NCI-H345 treated with DMSO at 0.1 percent for 48 hours (cell line): ENCODE measurements at regions not wholly inside any gene's neighbourhood (a gene's known extent, or its start where the extent isn't known, plus 50 kb on each side); places are given as distances from the start of the nearest gene placed in this dataset.
"Not testable (repeated sequence)": the region's sequence is repeated elsewhere in the genome, so short reads cannot be mapped to it uniquely, and the experiment has no call there.

Experiments
- DNase-seq: peaks from one replicate; lab custom pipeline; 2025; ENCODE audit not compliant: unreplicated experiment; lab: John Stamatoyannopoulos, UW

DNA sequence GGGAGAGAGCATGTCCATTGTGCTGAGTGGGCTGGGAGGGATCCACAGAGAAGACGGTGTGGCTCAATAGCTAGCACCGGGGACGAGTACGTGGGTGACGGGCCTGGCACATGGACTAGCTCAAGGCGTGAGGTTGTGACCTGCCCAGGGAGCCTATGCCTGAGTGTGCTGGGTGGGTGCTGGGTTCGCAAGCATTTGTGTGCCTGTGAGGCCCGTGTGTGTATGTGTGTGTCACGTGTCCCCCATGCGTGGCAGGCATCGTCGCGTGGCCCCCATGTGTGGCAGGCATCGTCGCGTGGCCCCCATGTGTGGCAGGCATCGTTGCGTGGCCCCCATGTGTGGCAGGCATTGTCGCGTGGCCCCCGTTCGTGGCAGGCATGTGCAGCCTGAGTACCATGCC lies 109.2 kb downstream of the TMEM121 start:
- DNase-seq = no peak

DNA sequence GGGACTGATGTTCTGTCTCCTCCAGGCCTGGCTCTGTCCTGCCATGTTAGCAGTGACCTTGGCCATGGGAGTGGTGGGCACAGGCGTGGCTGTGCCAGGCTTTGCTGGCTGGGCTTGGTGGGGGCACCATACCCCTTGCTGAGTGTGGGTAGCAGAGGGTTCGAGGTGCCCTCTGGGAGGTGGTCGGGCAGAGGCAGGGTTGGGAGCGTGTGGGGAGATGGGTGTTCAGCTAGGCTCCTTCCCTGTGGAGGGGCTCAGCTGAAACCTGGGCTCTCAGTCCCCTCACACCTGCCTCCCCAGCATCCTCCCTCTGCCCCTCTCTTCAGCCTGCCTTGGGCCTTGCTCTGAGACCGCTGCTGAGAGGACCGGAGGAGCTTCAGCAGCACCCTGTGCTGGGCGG lies 109.6 kb downstream of the TMEM121 start:
- DNase-seq = not testable (repeated sequence)

DNA sequence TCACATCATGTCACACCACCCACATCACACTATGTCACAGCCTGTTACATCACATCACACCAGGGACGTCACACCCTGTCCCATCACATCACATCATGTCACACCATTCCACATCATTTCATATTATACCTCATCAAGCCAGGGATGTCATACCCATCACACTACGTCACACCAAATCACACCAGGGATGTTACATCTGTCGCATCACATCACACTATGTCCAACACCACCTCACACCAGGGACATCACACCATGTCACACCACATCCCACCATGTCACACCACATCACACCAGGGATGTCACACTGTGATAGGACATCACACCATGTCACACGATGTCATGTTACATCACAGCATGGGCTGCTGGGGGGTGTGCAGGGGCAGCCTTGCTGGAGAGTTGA lies 110.6 kb downstream of the TMEM121 start:
- no peak for DNase-seq

DNA sequence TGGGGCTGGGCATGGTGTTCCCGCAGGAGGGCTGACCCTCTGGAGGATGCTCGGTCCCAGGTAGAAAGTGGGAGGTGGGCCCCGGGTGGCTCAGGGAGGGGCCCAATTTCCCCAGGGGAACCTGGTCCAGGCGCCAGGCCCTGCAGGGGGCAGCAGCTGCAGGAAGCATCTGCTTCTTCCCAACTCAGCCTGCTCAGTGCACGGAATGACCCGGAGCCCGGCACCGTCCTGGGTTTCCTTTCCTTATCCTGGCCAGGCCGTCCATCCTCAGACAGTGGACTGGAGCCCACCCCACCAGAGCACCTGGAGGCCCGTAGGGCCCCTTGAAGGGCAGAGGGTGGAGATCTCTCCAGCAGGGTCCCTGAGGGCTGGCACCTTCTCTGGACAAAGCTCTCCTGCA lies 111.0 kb downstream of the TMEM121 start:
- DNase-seq = not testable (repeated sequence)

DNA sequence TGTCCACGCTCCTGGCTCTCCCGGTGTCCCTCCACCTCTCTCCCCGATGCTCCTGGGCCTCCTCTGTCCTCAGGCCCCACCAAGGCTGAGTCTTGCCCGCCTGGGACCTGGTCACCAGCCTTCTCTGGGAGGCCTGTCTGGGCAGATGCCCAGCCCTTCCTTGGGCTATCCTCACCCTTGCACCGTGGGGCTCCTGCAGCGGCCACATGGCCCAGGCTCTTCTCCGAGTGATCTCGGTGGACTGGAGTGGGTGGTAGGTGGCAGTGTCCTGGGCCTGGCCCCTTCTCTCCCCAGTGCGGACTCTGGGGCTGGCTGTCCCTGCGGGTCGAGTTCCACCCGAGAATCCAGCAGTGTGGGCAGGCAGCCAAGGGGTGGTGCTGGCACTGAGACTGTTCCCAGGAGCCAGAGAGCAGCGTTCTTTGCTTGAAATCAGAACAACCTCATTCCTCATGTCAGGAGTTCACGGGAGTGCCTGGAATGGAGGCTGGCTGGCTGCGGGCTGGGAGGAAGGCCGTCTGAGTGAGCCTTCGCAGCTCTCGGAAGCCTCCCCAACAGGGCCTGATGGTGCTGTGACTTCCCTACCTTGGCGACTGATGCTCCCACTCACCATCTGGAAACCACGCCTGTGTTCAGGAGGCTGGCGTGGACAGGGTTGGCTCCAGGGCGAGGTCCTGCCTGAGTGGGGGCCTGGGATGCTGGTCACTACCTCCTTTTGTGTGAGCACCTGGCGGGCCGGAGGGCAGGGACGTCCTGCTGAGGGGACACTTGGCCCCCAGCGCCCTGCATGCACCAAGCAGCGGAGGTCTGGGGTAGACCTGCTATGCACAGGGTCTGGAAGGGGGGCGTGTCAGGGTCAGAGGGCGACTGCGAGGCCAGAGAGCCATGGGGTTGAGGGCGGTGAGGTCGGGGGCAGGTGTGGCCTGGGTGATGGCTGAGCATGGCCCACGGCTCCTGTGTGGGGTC lies 113.9 kb downstream of the TMEM121 start:
- not testable (repeated sequence) for DNase-seq

DNA sequence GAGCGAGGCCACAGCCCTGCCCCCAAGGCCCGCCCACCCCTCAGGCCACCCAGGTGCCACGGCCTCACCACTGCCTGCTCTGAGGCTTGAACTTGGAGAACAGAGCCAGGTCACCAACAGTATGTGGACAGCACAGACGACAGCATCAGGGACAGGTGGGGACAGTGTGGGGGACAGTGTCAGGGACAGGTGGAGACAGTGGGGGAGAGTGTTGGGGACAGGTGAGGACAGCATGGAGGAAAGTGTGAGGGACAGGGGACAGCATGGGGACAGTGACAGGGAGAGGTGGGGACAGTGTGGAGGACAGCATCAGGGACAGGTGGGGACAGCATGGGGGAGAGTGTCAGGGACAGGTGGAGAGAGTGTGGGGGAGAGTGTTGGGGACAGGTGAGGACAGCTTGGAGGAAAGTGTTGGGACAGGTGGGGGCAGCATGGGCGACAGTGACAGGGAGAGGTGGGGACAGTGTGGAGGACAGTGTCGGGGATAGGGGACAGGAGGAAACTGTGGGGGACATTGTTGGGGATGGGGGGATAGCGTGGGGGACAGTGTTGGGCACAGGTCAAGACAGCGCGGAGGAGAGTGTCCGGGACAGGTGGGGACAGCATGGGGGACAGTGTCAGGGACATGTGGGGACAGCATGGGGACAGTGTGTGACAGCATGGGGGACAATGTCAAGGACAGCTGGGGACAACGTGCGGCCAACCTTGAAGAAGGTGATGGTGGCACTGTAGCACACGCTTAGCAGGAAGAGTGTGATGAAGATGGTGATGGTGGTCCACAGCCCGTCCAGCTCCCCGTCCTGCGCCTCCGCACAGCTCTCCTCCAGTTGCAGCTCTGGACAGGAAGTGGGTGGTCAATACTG lies 114.9 kb downstream of the TMEM121 start:
- no peak for DNase-seq

DNA sequence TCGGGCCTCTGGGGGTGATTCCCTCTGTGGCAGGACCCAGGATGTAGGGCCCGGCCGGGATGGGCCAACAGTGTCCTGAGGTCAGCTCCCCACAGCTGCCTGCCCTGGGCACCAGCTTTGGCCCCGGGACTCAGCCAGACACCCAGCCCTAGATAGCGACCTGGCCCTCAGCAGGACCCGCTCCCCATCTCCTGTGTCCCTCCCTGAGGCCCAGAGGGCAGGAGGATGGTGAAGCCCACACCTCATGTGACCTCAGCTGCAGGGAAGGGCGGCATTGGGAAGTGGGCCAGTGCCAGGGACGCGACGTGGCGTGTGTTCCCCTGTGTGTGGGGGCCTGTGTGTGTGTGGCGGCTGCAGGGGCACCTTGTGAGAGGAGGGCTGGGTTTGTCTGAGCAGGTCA lies 115.6 kb downstream of the TMEM121 start:
- DNase-seq = not testable (repeated sequence)

DNA sequence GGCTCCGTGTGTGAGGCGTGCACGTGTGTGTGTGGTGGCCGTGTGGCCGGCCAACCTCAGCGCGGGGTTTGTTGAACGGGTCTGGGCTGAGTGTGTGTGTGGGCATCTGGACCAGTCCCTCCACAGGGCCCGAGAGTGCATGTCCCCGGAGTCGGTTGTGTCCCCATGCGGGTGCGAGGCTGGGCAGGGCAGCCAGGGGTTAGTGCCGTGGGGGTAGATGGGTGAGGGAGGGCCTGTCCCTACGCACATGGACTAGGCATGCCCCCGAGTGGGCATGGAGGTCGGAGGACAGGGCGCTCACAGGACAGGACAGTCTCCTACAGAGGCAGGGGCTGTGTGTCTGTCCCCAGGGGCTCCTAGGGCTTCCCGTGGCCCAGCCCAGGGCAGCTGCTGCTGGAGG lies 116.1 kb downstream of the TMEM121 start:
- DNase-seq = not testable (repeated sequence)

DNA sequence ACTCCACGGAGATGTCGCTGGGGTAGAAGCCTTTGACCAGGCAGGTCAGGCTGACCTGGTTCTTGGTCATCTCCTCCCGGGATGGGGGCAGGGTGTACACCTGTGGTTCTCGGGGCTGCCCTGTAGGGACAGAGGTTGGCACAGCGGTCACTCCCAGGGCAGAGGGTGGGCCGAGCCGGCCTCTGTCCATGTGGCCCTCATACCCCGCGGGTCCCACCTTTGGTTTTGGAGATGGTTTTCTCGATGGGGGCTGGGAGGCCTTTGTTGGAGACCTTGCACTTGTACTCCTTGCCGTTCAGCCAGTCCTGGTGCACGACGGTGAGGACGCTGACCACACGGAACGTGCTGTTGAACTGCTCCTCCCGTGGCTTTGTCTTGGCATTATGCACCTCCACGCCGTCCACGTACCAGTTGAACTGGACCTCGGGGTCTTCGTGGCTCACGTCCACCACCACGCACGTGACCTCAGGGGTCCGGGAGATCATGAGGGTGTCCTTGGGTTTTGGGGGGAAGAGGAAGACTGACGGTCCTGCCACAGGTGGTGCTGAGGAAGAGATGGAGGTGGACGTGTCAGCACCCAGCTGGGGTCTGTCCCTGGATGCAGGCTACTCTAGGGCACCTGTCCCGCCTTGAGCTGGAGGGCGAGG lies 117.1 kb downstream of the TMEM121 start:
- not testable (repeated sequence) for DNase-seq

DNA sequence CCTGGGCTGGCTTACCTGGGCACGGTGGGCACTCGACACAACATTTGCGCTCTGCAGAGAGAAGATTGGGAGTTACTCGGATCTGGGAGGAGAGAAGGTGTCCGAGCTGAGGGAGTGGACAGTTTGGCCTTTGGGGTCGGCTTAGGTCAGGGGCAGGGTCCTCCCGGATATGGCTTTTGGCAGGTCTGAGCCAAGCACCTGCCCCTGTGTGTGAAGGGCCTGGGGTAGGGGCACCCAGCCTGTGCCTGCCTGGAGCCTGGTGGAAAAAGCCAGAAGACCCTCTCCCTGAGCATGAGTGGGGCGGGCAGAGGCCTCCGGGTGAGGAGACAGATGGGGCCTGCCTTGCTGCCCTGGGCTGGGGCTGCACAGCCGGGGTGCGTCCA lies 117.7 kb downstream of the TMEM121 start:
- not testable (repeated sequence) for DNase-seq

DNA sequence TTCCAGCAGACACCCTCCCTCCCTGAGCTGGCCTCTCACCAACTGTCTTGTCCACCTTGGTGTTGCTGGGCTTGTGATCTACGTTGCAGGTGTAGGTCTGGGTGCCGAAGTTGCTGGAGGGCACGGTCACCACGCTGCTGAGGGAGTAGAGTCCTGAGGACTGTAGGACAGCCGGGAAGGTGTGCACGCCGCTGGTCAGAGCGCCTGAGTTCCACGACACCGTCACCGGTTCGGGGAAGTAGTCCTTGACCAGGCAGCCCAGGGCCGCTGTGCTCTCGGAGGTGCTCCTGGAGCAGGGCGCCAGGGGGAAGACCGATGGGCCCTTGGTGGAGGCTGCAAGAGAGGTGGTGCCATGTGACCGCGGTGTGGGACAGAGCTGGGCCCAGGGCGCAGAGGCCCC lies 118.1 kb downstream of the TMEM121 start:
- not testable (repeated sequence) for DNase-seq

DNA sequence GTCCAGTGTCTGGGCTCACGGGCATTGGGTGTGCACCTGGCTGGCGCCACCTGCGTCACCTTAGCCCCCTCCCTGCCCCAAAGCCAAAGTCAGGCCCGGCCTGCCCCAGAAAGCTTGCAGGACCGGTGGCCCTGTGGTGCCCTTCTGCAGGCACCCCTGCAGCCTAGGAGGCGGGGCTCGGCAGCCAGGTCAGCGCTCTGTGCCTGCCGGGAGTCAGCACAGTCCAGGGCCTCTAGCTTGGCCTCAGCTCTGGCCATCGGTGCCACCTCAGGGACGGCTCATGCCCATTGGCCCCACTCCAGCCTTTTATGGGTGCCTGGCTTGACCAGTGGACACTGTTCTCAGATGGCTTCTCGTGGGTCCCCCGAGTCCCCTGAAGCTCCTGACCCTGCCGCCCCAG lies 118.5 kb downstream of the TMEM121 start:
- DNase-seq = not testable (repeated sequence)

DNA sequence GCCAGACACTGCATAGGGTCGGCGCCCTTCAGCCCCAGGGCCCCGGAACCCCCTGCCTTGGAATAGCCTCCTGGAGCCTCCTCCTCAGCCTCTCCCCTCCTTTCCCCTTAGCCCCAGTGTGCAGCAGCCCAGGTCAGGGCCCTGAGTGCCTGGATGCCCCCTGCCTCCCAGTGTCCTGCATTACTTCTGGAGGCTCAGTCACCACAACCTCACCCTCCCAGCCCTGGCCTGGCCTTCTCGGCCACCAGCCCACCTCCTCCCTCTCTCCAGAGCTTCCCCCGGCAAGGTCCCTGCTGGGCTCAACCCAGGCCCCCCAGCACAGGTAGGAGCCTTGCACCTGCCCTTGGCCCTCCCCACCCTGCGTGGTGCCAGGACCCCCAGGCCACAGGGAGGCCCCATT lies 119.0 kb downstream of the TMEM121 start:
- DNase-seq = not testable (repeated sequence)

DNA sequence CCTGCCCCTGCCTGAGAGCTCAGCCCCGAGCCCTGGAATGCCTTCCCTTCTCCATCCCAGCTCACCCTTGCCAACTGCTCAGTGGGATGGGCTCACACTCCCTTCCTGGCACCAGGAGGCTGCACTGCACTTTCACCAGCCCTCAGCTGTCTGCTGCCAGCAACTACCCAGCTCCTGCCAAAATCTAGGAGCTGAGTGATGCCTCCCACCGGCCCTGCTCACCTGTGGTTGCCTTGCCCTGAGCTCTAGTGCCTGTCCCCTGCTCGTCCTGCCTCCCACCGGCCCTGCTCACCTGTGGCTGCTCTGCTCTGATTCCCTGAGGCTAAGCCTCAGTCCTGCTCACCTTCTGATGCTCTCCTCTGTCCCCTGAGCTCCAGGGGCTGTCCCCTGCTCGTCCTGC lies 119.8 kb downstream of the TMEM121 start:
- no peak for DNase-seq

DNA sequence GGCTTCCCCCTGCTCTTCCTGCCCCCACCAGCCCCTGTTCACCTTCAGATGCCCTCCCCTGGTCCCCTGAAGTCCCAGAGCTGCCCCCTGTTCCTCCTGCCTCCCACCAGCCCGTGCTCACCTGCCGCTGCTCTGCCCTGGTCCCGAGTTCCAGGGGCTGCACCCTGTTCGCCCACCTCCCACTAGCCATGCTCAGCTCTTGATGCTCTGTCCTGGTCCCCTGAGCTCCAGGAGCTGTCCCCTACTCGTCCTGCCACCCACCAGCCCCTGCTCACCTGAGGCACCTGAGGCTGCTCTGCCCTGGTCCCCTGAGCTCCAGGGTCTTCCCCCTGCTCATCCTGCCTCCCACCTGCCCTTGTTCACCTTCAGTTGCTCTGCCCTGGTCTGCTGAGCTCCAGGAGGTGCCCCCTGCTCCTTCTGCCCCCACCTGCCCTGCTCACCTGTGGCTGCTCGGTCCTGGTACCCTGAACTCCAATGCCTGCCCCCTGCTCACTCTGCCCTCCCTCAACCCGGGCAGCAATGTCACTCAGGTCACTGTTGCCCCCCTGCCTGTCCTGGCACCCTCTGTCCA lies 120.4 kb downstream of the TMEM121 start:
- DNase-seq = not testable (repeated sequence)

DNA sequence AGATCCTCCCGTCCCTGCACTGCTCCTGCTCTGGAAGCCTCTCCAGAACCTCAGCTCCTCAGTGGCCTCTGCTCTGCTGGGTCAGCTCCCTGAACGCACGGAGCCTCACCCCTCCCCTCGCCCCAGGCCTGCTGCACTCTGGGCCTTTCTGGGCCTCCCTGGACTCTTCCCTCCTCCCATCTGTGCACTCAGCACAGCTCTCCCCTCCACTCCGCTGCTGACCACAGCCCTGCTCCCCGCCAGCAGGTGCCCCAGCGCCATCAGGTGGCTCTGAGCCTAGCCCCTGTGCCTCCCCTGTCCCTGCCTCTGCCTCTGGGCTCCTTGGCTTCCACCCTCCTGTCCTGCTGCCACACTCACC lies 121.0 kb downstream of the TMEM121 start:
- not testable (repeated sequence) for DNase-seq

DNA sequence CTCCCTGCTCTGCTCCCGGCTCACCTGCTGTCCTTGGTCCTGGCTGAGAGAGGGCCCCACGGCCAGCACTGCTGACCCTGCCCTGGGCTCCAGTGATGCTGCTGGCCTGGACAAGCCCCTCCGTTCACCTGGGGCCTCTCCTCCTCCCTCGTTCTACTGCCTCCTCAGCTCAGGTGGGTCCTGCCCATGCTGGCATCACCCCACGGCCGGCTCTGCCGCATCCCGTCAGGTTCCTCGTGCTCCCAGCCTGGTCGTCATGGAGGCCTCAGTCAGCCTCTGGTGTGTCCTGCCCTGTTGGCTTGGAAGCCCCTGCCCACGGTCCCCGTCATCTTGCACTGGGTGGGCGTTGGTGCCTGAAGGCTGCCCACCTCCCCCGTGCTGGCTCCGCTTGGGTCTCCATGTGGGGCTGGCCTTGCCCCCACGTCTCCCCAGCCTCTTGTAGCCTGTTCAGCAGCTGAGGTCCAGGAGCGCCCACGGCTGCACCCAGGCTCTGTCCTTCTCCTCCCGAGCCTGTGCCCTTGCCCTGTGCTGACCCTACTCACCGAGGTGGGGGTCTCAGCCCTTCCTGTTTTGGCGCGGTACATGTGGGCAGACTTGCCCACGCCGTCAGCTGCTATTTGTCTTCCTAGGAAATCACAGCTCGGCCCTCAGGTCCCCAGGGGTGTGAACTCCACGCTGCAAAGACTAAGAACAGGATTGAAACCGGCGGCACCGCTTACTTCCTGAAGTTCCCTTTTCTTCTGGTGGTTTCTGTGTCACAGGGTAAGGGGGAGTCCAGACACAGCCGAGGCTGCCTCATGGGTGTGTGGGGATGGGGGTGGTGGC lies 121.6 kb downstream of the TMEM121 start:
- DNase-seq = no peak

DNA sequence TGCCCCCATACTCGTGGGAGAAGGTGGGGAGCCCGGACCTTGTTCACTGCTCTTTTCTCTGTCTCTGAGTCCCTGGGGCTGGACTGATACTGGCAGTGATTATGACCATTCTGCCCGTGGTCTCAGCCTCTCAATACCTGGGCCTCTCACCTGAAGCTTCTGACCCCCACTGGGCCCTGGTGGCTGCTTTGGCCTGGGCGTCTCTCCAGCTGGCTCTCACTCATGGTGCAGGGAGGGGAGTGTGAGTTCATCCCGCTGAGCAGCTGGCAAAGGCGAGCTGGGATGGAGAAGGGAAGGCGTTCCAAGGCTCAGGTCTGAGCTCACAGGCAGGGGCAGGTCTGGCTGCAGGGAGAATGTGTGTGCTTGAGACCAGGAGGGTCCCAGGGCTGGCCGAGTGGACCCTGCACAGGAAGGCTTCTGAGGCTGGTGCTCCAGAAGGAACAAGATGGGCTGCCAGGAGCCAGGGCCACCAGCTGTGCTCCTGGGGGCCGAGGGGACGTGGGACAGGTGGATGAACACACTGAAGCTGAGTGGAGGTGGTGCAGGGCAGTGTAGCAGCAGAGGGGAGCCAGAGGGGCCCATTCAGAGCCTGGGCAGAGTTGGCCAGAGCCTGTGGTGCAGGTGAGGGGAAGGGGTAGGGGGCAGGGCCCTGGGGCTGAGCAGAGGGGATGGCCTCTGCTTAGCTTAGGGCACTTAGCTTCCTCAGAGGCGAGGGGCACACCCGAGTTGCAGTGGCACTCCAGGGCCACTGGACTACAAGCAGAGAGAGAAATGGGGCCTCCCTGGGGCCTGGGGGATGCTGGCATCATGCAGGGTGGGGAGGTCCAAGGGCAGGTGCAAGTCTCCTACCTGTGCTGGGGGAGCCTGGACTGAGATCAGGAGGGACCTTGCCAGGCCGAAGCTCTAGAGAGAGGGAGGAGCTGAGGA lies 122.5 kb downstream of the TMEM121 start:
- DNase-seq = not testable (repeated sequence)

DNA sequence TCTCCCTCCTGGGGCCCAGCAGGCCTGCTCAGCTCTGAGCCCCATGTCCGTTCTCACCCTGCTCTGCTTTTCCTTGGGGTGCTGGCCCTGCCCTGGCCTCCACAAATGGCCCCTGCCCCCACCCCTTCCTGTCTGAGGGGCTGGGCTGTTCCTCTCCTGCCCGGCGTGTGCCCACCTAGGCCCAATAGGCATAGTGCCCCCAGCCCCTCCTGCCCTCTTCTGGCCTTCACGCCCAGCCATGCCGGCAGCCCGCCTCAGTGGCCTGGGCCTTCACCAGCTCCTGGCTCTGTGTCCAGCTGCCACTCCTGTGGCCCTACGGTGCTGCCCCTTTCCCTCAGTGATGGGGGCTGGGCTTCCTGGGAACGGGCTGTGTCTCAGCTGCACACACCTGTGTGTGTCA lies 125.9 kb downstream of the TMEM121 start:
- DNase-seq = not testable (repeated sequence)
